Fibroblast of lung (primary cell): ENCODE measurements at regions not wholly inside any gene's neighbourhood (a gene's known extent, or its start where the extent isn't known, plus 50 kb on each side); places are given as distances from the start of the nearest gene placed in this dataset.

Source experiments
- DNase-seq, 2 donors: peaks; one replicate each; pipeline versions ENCODE4 v3.0.0 to v3.0.0-alpha.2; 2010; ENCODE audit warnings: low read depth in 2 of 2
- H2AFZ ChIP-seq: 2 replicates; pipeline ENCODE4 v1.5.1; 2012; ENCODE audit warnings: low read length, control low read depth, inconsistent platforms
- H3K27ac ChIP-seq: 2 replicates; pipeline ENCODE4 v1.5.1; 2011; ENCODE audit warnings: low read length, control low read depth; ENCODE audit not compliant: insufficient read depth
- H3K27me3 ChIP-seq: 2 replicates; pipeline ENCODE4 v1.5.1; 2011; ENCODE audit warnings: mild to moderate bottlenecking, low read length; ENCODE audit not compliant: control insufficient read depth, insufficient read depth
- H3K36me3 ChIP-seq: 2 replicates; pipeline ENCODE4 v1.5.1; 2011; ENCODE audit warnings: low read length; ENCODE audit not compliant: control insufficient read depth, insufficient read depth
- H3K4me1 ChIP-seq: 2 replicates; pipeline ENCODE4 v1.5.1; 2011; ENCODE audit warnings: low read length; ENCODE audit not compliant: control insufficient read depth, insufficient read depth; ENCODE audit errors: extremely low read depth
- H3K4me2 ChIP-seq: 2 replicates; pipeline ENCODE4 v1.5.1; 2011; ENCODE audit warnings: low read length, control low read depth; ENCODE audit not compliant: insufficient read depth; ENCODE audit errors: extremely low read depth
- H3K4me3 ChIP-seq, 4 experiments: fragments of 200-600 bp in 1 of 4; sonication (generic) in 1 of 4; replicated peaks in 1 of 4; 2 replicates each; pipeline ENCODE4 v1.5.1; 2011 to 2016; ENCODE audit warnings: low read length in 4 of 4, low read depth in 3 of 4, mild to moderate bottlenecking in 3 of 4, control low read depth in 2 of 4, inconsistent platforms in 1 of 4, mixed read lengths in 1 of 4; ENCODE audit not compliant: insufficient read depth in 1 of 4; ENCODE audit errors: control extremely low read depth in 1 of 4
- H3K79me2 ChIP-seq: 2 replicates; pipeline ENCODE4 v1.5.1; 2012; ENCODE audit warnings: mild to moderate bottlenecking, low read length, inconsistent platforms; ENCODE audit not compliant: control insufficient read depth, insufficient read depth
- H3K9ac ChIP-seq: 2 replicates; pipeline ENCODE4 v1.5.1; 2011; ENCODE audit warnings: mild to moderate bottlenecking, low read length, control low read depth; ENCODE audit not compliant: insufficient read depth
- H3K9me3 ChIP-seq: 2 replicates; pipeline ENCODE4 v1.5.1; 2012; ENCODE audit warnings: low read depth, low read length; ENCODE audit not compliant: control insufficient read depth, insufficient read depth
- H4K20me1 ChIP-seq: 2 replicates; pipeline ENCODE4 v1.5.1; 2011; ENCODE audit warnings: low read length; ENCODE audit not compliant: control insufficient read depth, insufficient read depth; ENCODE audit errors: extremely low read depth
- CTCF ChIP-seq, 2 donors: IDR thresholded peaks in 1 of 2; conservative IDR thresholded peaks in 1 of 2; 1 replicate in 1 of 2; 2 replicates in 1 of 2; pipeline ENCODE4 v1.5.1; 2011 to 2012; ENCODE audit warnings: low read length in 2 of 2, control low read depth in 1 of 2, inconsistent platforms in 1 of 2, low read depth in 1 of 2, mild to moderate bottlenecking in 1 of 2
- EZH2 ChIP-seq: IDR thresholded peaks from 2 replicates; pipeline ENCODE4 v1.5.1; 2012; ENCODE audit warnings: low read length, control low read depth, mild to moderate bottlenecking; ENCODE audit errors: missing control alignments

- H3K79me2 ChIP-seq = no peaks in the 10 kb centered on the region
- TF ChIP-seq CTCF (conservative IDR thresholded peaks at IDR 0.05 in 1 of 2, IDR thresholded peaks at IDR 0.05 in 1 of 2; ENCODE audit: low read depth in 1 of 2, low read length in 2 of 2) (no peak), EZH2 (no peak)
- H4K20me1 ChIP-seq = no peaks in the 10 kb centered on the region
- H3K27ac ChIP-seq = no peak overlapping the region
- H3K4me1 ChIP-seq = no peaks in the 10 kb centered on the region
- H2AFZ ChIP-seq = no peak overlapping the region
- H3K4me2 ChIP-seq = no peak overlapping the region
- H3K4me3 ChIP-seq = no peak overlapping the region
- H3K36me3 ChIP-seq = no peaks in the 10 kb centered on the region
- no peaks in the 10 kb centered on the region for H3K27me3 ChIP-seq
- H3K9ac ChIP-seq = no peak overlapping the region
- no peaks in the 10 kb centered on the region for H3K9me3 ChIP-seq
- DNase-seq = peak; percentile 0 to 47
These were observed 1011.7 kb upstream of the PCDH7 start for GRCh38 chr4:29708473-29708872.

GRCh38 chr4:29710519-29710918 lies 1009.6 kb upstream of the PCDH7 start:
- Histone ChIP-seq H3K9me3 (no peaks in the 10 kb centered on the region), H2AFZ (no peak overlapping the region), H4K20me1 (no peaks in the 10 kb centered on the region), H3K27ac (no peak overlapping the region), H3K79me2 (no peaks in the 10 kb centered on the region), H3K4me2 (no peak overlapping the region), H3K4me1 (no peaks in the 10 kb centered on the region), H3K9ac (no peak overlapping the region), H3K27me3 (no peaks in the 10 kb centered on the region), H3K36me3 (no peaks in the 10 kb centered on the region), H3K4me3 (no peak overlapping the region)
- no peak for TF ChIP-seq EZH2
- TF ChIP-seq CTCF (conservative IDR thresholded peaks at IDR 0.05 in 1 of 2, IDR thresholded peaks at IDR 0.05 in 1 of 2; ENCODE audit: low read depth in 1 of 2, low read length in 2 of 2) = no peak
- DNase-seq = no peak

- Histone ChIP-seq H3K36me3 (no peaks in the 10 kb centered on the region), H2AFZ (no peak overlapping the region), H3K9ac (no peak overlapping the region), H3K4me3 (no peak overlapping the region), H3K9me3 (no peaks in the 10 kb centered on the region), H3K79me2 (no peaks in the 10 kb centered on the region), H3K27me3 (no peaks in the 10 kb centered on the region), H3K4me2 (no peak overlapping the region), H3K4me1 (no peaks in the 10 kb centered on the region), H3K27ac (no peak overlapping the region), H4K20me1 (no peaks in the 10 kb centered on the region)
- TF ChIP-seq EZH2 (no peak), CTCF (conservative IDR thresholded peaks at IDR 0.05 in 1 of 2, IDR thresholded peaks at IDR 0.05 in 1 of 2; ENCODE audit: low read depth in 1 of 2, low read length in 2 of 2) (no peak)
- DNase-seq = peak; percentile 1 to 38
These were observed 1008.9 kb upstream of the PCDH7 start for GRCh38 chr4:29711226-29711625.
